ENCODE measurements at regions not wholly inside any gene's neighbourhood (a gene's known extent, or its start where the extent isn't known, plus 50 kb on each side); places are given as distances from the start of the nearest gene placed in this dataset.

DNA sequence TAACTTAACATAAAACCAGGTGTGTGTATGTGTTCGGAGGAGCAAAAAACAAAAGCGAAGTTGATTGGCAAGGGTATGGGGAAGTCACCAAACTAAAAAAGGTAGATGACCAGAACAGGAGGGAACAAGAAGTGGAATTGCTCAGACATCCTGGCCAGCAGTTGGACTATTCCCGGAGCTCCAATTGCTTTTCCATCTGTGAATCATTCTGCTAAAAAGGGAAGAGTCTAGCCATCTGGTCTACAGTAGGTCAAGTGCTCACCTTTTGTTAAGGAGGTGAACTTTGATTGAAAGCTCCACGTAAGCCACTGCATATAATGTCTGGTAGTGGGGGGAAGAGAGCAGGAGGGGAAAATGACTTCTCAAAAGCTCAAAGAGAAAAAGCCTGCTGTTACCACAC is 50.0 kb upstream of the BET1 start:
- DNase-seq, result no peak

DNA sequence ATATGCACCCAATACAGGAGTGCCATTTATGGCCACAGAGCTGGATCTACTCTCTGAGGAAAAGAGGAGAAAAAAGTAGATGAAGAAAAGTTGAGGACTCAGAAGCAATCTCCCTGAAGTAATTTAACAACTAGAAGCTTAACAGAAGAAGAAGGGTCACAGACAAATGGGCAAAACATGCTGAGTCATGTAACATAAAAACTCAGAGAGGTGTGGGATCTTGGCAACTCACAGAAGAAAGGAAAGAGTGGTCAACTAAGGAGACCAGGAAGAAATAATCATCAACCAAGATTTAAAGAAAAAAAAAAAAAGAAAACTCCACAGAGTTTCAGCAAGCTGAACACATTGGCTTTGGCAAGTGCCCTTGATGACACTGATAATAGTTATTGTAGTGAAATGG is 51.8 kb upstream of the BET1 start:
- DNase-seq, result no peak

DNA sequence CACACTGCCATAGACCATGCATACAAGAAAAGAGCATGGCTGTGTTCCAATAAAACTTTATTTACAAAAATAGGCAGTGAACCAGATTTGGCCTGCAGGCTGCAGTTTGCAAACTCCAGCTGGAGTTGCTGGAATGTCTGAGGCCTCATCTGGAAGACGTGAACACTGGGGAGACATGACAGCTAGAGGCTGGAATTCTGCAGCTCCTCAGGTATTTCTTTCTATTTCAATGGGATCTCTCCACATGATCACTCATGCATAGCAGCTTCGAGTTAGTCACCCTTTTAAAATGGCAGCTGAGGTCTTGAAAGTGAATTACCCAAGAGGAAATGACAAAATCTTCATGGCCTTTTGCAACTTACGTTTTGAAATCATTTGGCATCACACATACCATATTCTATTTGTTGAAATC is 52.6 kb upstream of the BET1 start:
- no peak for DNase-seq

DNA sequence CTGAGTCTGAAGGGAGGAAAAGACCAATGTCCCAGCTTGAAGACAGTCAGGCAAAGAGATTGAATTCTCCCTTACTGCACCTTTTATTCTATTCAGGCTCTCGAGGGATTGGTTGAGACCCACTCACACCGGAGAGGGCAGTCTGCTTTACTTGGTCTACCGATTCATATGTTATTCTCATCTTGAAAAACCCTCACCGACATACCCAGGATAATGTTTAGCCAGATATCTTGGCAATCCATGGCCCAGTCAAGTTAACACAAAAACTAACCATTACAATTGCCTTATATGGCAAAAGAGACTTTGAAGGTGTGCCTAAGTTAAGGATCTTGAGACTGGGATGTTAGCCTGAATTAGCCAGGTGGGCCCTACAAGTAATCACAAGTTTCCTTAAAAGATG is 53.8 kb upstream of the BET1 start:
- DNase-seq, result no peak

DNA sequence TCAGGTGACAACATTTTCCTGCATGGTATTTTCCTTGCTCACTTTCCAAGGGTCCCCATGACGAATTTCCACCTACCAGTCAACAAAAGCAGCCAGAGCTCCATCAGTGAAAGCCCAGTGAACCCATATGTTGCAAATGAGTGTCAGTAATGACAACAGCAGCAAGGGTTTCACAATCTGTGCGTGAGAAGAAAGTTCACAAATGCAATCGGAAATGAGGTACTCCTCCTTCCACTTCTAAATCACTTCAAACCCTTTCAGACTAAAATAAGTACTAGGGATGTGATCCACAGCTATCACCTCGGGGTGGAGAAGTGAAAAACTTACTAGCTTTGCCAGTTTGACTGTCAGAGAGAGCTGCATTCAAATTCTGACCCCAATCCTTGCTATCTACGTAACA is 55.6 kb upstream of the BET1 start:
- DNase-seq, result no peak

DNA sequence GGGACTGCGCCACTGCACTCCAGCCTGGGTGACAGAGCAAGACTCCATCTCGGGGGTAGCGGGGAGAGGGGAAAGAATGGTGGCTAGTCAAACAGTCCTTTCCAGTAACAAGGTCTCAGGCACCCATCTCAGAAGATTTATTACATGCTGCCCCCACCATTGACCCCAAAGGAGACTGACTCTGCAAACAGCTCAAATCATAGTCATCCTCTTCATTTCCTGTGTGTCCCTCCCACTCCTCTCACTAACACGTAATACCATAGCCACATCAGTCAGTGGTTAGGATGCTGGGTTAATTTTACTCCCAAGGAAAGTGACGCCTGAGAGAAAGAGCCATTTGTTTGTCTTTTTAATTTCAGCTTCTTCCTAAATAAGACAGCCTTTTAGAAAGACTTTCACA is 56.6 kb upstream of the BET1 start:
- DNase-seq, result no peak

DNA sequence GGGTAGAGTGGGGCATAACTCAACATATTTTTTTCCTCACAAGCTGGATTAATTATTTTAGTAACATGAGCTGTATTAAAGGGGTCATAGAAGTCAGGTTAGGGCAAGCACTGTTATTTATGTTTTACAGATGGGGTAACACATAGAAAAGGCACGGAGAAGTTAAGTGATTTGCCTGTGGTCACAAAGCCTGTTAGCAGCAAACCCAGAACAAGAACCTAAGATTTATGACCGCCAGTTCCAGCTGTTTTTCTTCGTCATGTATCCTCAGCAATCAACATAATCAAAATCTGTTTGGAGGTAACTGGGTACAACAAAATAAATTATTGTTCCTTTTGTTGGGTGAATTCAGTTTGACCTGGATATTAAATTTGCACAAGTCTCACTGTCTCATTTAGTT is 57.2 kb upstream of the BET1 start:
- no peak for DNase-seq

DNA sequence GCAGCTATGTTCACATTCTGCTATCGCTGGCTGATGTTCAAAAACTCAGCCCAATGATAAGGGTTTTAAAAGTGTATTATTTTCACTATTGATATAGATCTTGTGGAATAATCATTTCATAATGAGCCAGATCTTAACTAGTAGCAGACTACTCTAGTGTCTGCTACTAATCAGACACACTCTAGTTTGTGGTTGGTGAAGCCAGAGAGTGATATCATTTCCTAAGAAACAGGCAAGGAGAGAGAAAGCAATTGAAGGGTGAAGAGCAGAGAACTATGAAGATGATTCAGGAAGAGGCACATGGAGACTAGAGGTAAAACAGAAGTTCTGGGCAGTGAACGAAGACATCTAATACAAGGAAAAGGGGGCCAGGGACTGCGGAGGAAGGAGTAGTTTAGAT is 58.2 kb upstream of the BET1 start:
- DNase-seq, result no peak

DNA sequence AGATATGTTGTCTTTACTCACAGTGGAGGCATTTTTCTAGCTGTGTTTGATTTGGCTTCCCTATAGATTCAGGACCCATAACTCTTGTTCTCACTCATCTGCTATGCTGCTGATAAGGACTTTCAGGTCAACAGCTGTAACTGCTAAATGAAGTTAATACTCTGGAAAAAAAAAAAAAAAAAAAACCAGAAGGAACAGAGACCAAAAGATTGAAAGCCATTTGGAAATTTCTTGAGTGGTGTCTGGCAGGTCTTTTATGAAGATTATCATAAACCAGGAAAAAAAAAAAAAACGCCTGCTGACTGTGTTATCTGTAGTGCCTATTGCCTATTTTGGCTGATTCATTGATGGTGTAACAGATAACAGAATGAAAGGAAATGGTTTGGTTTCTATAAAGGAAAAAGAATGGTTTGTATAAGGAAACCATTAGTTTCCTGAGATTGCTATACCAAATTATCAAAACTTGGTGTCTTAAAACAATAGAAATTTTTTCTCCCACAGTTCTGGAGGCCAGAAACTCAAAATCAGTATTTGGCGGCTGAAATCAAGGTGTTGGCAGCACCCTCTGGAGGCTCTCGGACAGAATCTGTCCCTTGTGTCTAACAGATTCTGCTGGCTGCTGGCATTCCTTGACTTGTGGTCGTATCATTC is 60.5 kb upstream of the BET1 start:
- DNase-seq, result no peak

DNA sequence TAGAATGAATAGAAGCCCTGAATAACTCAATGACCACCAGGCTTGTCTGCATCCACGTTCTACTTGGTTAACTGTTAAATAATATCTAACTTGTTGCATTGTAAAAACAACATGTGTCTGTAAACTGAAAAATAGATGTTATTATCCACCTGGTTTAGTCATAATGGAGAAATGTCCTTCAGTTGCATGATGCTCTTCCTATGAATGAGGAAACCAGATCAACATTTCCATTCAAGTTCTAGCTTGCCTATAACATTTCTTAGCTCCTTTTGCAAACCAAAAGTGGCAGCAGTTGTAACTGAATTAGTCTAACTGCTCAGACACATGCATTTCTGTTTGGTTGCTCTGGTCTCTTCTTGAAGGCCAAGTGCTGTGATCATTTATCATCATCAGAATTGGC is 62.9 kb upstream of the BET1 start:
- no peak for DNase-seq

DNA sequence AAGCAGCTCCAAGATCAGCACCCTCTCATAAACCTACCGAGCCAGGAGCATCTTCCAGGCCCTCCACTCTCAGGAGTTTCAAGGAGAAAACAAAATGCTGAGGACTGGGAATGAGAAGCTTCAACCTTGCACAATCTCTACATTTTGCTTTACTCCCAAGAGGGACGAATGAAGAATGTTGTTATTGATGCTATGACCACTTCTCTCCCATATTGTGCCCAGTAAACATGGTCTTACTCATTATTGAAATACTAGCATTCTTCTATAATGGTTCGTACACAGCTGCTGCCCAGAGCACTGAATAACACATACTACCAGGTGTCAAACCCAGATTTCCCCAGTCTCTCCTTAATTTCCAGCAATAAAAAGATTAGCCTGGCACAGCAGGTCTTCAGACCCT is 63.4 kb upstream of the BET1 start:
- DNase-seq, result no peak

DNA sequence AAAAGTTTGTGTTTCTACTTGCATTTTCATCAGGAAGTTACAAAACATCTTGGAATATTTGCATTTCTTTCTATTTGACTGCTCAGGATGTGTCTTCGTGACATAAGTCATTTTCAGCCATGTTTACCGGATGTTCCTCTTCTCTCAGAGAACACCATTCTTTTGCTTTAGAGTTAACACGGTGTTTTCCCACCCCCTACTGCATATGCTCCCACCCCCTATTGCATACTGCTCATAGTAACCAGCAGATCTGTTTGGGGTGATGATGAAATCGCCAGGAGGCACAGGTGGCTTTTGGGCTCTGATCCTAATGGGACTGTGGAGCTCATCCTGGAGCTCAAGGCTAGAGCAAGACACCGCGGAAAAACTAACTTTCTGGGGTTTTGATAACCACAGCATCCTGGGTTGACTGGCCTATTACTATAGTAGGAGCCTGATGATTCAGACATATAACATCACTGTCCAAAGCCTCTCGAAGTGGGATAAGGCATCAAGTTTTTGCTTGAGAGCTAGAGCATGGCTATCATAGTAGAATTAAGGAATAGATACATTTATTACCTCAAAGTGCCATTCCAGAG is 65.1 kb upstream of the BET1 start:
- no peak for DNase-seq

DNA sequence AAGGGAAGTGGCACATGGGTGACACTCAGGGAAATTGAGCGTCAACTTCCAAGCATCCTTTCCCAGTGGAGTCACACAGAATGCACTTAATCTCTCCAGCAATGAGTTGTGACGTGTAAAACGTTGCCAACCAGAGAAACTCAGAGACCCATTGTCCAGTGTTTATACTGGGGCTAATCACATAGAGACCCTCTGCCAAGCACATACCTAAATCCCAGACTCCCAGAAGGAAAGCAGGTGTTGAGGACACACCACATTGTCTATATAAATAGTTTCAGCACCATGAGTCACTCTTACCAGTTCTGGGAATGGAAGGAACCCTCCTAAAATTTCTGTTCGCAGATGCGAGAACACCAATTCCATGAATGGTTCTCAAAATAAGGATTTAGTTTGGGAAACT is 76.4 kb upstream of the BET1 start:
- no peak for DNase-seq

DNA sequence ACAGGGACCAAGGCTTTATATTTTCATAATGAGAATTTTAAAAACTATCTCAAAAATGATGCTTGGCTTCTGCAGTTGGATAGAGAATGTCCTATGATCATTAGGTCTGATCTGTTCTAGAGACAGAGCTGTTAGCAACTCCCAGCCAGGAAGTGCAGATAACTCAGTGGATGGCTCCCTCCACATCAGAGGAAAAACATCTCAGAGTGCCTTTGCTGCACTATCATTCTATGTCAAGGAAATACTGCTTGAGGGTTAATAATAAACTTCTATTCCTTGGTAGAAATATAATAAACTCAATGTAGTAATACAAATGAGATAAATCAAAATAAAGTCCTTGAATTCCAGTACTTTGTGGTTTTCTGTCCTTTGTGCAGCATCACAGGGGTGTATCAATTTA is 78.0 kb upstream of the BET1 start:
- DNase-seq, result no peak

DNA sequence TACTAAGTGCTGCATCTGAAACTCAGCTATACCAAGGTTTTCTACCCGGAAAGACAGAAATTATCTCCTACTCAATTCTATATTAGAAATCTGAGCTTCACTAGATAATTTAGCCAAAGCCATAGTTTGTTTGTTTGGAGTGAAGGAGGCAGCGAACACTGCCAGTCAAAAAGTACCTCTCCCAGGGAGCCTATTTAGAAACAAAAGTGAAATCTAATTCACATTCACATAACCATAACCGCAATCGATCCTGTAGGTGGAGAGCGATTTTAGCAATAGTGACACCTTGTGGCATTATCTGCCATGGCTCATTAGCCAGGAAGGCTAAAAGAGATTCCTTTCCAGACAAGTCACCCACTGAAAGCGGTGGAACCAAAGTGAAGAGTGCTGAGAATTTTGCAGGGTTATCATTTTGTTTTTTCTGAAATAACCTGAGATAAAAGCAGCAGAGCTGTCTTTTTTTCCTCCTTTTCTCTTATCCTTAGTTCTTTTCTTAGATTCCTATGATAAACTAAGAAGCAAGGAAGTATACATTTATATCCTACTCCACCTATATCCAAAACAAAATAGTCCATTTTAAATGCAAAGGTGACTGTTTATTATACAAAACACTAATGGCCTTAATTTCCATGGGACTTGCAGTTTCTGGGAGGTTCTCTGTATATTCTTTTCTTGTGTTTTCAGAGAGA is 83.7 kb upstream of the BET1 start:
- DNase-seq, result peak; percentile 0 to 28

DNA sequence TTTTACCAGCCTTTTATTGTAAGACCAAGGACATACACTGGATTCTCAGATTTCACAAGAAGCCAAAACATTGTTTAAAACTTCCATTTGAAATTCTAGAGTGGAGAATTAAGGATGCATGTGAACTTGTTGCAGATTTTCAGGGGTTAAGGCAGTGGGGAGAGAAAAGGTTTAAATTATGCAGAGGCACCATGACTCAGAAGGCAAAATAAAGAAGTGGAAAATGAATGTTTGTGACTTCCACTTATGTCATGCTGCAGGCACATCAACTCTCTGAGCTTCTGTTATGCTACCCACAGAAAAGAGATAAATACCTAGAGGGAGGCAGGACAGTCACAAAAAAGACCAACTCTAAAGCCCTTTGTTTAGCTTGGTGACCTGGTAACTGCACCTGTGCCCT is 84.4 kb upstream of the BET1 start:
- no peak for DNase-seq

DNA sequence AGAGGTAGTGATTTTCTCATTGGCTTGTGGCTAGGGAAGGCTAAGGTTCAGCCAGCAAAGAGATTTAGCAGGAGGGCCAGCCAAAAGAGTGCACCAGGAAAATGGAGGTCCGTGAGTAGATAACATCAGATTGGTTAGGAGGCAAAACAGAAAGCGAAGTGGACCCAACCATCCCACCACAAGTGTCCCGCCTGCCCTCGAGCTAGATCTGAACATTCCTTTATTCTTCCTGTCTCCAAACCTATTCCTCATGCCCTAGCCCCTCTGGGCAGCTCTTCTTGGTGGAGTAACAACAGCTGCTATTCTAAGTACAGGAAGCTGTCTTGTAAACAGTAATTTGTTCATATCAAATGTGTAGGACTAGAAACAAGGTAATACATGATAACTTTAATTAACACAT is 85.7 kb upstream of the BET1 start:
- DNase-seq, result no peak

DNA sequence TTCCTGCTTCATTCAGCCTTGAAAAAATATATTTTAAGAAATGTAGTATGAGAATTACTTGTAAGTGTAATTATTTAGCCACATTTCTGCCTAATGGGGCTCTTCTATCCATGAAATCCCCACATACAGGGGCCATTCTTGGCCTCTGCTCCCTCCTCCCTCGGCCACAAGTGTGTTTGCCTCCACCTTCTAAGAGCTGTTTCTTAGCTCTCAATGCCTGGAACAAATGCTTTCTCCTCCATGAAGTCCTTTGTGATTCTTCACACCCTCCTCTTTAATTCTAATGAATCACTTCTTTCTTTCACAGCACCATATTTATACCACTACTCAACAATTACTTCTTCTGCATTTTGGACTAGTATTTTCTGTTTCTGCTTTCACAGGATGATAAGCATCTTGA is 88.8 kb upstream of the BET1 start:
- no peak for DNase-seq

DNA sequence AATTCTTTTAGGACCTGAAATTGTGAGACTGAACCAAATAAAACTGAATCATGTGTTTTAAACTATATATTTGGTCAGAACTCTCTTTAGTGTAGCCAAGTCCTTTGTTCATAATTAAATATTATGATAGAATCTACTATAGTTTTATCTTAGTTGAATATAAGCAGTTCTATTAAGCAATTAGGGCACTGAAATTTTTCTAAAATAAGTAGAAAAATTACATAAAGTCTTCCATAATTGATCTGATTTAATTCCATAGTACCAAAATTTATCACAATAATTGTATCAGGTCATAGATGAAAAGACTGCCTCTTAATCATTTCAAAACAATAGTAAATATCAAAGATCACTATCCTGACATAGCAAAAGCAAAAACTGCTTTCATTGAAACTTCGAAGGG is 90.1 kb upstream of the BET1 start:
- no peak for DNase-seq

DNA sequence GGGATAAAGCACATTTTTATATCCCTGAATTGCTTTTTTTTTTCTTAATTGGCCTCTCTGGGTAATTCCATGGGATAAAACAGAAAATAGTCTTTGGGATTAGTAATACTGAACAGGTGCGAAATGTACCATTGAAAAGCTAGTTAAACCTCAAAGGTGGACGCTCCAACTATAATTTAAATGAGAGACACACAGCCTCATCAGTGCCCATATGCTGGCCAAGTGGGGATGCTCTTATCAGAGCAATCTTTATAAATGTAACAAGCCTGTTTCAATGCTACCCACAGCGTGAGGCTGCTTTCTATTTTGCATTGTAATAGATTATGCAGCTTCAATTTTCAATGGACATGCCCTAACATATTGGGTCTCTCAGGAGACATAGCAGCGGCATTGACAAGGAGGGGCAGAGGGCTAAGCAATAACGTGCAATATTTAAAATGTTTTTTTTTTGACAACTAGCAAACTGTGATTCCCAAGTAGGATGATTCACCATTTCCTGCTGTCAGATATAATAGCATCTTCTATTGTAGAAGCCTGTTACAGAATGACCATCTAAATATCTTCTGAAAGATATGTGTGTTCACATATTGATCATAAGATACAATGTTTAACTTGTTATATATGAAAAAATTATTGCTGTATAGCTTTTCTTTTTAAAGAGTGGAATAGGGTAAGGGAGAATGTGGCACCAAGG is 91.3 kb upstream of the BET1 start:
- DNase-seq, result no peak

DNA sequence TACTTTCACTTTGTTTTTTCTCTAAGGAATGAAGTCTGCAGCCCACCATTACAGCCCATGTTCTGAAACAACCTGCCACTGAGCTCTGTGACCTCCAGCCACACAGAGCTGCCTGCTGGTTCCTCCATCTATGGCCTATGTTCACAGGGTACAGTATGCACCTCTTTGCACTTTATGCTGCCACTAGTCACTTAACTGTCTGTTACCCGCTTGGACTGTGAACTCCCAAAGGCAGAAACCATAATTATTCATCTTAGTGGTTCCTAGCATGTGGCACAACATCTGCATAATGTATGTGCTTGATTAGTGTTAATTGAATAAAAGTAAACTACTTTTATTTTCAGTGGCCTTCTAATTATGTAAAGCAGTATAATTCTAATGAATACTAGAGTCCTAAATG is 95.5 kb upstream of the BET1 start:
- no peak for DNase-seq

DNA sequence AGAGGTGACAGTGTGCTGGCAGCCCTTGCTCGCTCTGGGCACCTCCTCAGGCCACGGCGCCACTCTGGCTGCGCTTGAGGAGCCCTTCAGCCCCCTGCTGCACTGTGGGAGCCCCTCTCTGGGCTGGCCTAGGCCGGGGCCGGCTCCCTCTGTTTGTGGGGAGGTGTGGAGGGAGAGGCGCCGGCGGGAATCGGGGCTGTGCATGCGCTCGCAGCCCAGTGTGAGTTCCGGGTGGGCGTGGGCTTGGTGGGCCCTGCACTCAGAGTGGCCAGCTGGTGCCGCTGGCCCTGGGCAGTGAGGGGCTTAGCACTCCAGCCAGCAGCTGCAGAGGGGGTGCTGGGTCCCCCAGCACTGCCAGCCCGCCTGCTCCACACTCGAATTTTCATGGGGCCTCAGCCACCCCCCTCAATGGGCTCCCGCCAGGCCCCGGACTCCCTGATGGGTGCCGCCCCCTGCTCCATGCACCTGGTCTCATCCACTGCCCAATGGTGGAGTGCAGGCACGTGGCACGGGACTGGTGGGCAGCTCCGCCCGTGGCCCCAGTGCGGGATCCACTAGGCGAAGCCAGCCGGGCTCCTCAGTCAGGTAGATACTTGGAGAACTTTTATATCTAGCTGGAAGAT is 96.7 kb upstream of the BET1 start:
- no peak for DNase-seq

DNA sequence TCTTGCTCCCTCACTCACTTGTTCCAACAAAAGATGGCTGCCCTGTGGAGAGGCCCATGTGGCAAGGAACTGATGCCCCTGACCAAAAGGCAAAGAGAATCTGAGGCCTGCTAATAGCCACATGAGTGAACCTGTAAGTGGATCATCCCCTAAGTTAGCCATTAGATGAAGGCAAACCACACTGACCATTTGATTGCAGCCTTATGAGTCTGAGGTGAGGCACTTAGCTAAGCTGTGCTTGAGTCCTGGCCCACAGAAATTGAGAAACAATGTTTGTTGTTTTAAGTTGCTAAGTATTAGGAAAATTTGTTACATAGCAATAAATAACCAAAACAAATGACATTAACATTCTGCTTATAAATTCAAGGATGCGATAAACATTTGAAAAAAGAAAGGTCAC is 100.1 kb upstream of the BET1 start:
- no peak for DNase-seq

DNA sequence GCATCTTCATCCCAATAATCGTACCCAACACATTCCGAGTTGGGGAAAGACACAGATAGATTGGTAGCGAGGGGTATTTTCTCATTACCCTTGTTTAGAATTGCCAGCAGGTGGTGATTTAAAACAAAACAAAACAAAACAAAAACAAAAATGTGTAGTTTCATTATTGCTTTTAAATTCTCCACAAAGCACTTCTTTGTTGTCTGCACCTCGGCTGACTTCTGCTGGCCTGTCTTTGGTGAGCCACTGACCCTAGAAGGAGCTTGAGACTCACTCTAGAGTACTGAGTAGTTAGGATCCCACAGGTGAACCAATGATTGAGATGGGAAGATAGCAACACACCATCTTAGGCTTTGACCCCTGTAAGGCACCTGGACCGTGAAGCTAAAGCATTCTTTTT is 105.4 kb upstream of the BET1 start:
- DNase-seq, result no peak

All from hippocampal formation (tissue), 2 donors.